GM19043 (cell line): ENCODE measurements at regions not wholly inside any gene's neighbourhood (a gene's known extent, or its start where the extent isn't known, plus 50 kb on each side); places are given as distances from the start of the nearest gene placed in this dataset.

ENCODE experiments used
- ATAC-seq: cut with Tn5 transposase; IDR thresholded peaks from one replicate; pipeline ENCODE4 v1.9.1; 2021; ENCODE audit warnings: low read depth; ENCODE audit not compliant: unreplicated experiment

DNA sequence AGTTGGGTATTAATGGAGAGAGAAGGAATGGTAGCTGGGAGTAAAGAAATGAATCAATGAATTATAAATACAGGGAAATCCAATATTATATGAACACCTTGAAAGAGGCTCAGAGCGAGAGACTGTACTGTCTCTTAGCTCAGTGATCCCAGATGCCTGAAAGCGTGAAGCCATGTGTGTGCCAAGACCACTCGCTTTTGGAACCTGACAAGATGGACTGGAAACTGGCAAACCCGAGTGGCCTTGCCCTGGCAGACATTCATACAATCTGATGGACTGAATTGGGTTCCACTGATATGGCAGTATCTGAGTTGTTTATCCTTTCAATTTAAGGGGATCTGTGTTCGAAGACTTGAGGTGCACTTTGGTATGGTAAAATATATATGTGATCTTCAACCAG is 170.3 kb downstream of the ERCC6L2 start:
- ATAC-seq, result no peak

DNA sequence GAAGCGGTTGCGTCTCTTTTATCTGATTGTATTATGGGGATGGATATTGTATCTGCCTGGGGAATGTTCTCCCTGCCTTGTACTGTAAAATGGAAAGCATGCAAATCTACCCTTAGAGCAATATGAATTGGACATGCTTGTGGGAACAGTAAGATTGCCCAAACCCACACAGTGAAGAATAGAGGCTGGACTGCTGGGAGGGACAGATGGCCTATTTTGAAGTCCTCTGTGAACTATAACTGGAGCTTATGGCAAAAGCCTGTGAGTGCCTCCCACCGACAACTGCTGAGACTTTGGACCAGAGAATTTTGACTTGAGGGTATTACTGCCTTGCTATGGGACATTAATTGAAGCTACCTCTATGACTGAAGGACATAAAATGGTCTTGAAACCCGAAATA is 168.9 kb downstream of the ERCC6L2 start:
- ATAC-seq, result no peak

DNA sequence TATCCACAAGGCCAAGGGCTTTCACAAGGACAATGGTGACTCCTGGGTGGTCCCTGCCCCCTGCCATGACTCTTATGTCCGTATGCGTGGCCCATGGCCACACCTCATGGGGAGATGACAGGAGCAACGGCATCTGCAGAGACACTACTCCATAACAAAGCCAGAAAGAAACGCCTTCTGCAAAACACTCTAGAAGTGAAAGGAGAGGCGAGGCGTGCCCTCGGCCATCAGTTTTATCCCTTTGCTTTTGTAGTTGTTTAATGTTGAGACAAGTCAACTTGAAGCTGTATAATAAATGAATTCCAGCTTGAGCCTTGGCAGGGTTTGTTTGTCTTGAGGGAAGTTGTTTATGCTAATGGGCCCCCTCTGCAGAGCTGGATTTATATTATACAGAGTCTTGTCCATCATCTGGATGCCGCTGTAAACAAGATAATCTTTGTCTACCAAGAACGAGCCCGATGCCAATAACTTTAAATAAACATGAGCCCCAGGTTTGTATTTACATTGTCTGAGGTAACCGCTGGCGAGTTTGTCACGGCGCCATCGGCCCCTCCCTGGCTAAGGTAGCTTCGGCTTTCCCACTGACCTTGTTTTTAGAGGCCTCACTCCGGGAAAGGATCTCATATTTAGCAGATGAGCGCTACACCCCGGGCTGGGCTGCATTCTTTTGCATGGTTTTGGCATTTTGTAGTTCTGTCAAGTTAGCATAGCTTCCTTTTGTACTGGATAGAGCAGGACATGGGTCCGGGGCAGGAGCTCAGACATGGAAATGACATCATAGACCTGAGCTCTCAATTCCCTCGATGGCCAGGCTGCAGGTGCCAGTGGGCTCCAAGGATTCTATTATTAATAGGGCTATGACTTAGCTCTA is 165.3 kb downstream of the ERCC6L2 start:
- no peak for ATAC-seq

DNA sequence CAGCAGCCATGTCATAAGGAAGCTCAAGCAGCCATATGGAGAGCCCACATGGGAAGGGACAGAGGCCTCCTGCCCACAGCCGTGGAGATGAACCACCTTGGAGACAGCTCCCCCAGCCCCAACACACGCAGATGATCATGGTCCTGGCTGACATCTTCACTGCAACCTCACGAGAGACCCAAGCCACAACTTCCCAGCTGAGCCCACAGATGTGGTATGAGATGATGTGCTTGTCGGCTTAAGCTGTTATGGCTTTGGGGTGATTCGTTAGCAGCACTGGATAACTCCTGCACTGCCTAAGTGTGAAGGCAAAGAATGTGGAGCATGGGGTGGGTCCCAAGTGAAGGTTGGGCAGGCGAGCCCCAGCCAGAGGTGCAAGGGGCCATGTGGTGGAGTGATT is 163.4 kb downstream of the ERCC6L2 start:
- ATAC-seq, result no peak

DNA sequence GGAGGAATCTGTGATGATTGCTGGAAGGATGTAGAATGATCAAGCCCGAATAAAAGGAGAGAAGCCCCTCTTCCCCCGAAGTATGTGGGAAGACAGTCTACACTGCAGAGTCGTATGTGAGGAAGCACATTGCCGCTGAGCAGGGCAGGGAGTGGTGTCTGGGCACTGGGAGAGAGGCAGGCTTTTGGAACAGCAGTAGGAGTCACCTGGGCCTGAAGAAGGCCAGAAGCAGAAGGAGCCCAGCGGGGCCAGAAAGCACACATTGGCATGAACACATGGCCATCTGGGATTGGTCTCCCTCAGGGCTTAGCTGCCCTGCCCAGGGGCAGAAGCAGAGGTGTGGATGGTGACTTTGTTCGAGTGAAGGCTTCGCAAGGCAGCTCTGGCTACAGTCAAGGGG is 162.8 kb downstream of the ERCC6L2 start:
- no peak for ATAC-seq

DNA sequence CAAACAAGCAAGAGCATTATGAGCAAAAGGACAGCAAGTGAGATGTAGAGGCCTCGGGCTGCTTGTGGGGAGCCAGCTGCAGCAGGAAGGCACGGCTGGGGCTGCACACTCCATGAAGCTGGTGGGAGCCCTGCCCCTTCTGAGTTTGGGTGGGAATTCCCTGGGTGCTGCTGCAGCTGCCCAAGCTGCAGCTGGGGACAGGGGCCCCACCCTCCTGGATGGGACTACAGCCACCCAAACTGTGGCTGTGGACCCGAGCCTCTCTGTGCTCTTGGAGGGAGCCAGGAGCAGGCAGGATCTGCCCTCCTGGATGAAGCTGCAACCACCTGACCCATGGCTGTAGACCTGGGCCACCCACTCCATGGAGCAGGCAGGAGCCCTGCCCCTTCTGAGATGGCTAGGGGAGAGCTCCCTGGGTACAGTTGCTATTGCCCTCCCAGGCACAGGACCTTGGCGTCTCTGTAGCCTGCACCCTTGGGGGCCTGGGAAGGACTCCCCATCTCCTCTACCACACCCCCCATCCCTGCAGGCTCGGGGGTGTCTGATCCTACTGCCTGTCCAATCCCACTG is 159.1 kb downstream of the ERCC6L2 start:
- ATAC-seq, result no peak

DNA sequence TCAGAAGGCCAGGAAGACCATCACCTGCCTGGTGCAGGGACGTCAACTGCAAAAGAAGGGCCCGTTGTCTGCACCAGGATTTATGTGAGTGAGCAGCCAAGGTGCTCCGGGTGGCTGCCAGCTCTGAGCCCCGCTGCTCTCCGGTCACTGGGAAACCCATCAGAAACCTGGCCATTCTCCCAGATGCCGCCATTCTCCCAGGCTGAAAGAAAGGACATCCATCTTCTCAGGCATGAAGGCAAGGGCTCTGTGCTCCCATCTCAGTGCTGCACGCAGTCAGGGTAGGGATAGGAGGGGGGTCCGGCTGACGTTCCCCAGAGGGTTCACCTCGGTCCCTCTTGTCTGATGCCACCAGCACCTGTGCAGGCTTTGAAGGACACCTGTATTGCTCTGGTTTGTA is 158.4 kb downstream of the ERCC6L2 start:
- ATAC-seq, result no peak

DNA sequence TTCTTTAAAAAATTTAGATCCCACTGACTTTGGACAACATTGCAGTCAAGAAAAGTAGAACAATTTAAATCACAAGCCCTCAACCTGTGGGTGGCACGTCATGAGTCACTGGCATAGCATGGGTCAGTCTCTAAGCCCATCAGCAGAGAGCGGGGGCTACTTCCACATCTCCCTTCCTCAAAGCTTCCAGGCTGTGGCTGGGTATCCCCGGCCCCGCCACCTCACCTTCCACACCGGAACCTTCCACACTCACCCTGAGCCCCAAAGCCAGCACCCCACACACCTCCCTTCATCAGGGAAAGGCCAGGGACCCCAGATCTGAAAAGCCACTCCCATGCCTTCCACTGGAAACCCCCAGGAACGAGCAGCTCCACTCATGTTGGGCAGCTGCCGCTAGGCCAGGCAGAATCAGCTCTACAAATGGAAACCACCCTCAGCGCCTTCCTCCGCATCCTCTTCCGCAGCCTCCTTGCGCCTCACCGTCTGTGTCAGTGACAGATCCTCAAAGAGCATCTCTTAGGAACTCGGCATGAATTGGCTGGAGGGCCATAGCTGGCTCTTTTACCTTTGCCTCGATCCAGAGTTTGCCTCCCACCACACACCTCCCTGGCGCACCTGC is 156.5 kb downstream of the ERCC6L2 start:
- no peak for ATAC-seq

DNA sequence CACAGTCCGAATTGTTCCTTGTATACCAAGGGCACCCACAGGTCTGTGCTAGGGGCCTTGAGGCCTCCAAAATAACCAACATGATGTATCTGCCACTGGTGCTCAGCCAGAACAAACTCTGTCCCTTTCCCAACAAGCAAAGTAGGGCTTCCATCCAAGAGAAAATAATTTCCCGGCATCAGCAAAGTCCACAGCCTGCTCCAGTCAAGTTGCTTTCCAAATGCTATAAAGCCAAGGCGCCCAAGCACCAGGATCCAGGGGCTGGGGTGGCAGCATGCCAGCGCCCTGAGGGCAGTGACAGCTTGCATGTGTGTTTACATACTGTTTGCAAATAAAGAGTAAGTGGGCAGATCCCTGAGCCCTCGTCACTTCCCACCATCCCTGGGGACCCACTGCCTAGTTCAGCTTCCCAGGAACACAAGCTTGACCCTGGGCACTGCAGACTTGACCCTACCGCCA is 155.9 kb downstream of the ERCC6L2 start:
- no peak for ATAC-seq

DNA sequence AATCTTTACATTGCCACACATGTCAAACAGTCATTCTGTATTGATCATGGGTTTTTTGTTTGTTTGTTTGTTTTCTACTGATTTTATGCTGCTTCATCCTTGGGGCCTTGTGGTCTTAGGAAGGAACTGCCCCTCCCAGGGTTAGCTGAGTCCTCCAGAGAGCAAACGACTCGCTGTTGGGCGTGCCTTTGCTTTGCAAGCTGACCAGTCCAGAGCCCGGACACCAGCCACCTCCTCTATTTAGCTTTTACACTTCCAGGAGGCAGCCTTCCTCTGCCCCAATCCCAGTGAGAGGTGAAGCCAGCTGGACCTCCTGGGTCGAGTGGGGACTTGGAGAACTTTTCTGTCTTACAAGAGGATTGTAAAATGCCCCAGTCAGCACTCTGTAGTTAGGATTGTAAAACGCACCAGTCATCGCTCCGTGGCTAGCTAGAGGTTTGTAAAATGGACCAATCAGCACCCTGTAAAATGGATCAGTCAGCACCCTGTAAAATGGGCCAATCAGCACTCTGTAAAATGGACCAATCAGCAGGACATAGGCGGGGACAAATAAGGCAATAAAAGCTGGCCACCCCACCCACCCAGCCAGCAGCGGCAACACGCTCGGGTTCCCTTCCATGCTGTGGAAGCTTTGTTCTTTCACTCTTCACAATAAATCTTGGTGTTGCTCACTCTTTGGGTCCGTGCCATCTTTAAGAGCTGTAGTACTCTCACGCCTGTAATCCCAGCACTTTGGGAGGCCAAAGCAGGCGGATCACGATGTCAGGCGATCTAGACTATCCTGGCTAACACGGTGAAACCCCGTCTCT is 154.4 kb downstream of the ERCC6L2 start:
- ATAC-seq, result no peak

DNA sequence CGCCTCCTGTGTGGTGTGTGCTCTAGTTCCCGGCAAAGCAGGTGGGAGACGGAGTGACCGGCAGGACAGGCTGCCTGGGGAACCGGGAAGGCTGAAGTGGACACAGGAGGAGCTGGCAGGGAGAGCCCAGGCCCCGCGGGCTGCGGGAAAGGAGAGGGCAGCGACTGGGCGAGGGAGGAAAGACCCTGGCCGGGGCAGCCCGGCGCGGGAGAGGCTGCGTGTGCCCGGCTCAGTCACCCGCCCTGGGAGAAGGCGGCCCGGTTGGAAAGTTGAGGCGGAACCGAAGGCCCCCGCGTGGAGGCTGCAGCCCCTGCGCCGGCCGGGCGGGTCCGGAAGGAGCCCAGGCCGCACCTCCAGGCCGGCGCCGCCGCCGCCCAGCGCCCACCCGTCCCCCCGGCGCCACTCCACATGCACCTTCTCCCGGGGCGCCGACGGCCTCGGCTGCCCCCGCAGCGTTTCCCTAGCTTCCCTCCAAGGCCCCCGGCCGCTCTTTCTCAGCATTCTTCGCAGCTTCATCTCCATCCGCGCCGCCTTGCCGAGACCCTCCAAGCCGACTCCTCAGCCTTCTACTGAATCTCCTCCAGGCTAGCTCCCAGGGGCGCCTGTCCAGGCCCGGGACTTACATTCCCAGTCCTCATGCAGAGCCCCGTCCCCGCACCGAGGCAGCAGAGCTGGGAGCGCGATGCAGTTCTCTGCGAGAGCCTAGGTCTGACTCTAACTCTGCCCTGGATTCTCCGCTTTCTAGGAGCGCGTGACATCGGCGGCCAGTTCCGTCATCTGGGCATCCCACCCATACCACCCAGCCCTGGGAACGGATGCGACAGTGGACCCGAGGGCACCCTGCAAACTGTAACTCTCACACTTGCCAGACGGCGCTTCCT is 152.0 kb downstream of the ERCC6L2 start:
- no peak for ATAC-seq

DNA sequence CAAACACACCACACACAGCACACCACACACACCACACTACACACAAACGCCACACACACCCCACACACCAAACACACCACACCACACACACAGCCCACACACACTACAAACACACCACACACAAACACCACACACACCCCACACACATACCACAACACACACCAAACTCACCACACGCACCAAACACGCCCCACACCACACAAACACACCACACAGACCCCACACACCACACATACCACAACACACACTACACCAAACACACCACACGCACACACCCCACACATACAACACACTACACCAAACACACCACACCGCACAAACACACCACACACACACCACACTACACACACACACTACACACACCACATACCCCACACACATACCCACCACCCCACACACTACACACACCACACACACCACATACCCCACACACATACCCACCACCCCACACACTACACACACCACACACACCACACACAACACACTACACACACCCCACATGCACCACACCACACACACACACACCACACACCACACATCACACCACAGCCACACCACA is 151.2 kb downstream of the ERCC6L2 start:
- ATAC-seq, result no peak

DNA sequence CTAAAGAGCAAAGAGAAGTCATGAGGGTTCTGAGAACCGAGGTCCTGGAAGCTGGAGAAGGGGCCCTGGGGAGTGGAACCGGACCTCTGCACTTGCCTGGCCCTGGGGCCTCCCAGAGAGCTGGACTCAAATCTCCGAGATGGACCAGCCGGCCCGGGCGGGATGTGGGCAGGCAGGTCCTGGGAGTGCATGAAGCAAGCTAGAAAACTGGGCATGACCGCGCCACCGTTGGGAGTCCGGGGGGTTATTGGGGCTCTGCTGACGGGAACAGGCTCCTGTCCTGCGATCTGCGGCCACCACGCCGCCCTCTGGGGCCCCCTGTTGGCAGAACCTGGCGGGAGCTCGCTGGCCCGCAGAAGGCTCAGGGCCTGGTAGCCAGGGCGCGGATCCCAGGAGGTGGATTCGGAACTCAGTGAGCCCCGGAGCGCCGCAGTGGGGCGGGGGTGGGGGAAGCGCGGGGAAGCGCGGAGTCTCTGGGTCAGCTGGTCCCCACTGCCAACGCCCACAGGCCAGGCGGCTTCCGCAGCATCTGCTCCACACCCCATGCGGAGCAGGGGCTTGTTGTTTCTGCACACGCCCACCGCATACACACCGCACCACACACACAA is 150.6 kb downstream of the ERCC6L2 start:
- no peak for ATAC-seq

DNA sequence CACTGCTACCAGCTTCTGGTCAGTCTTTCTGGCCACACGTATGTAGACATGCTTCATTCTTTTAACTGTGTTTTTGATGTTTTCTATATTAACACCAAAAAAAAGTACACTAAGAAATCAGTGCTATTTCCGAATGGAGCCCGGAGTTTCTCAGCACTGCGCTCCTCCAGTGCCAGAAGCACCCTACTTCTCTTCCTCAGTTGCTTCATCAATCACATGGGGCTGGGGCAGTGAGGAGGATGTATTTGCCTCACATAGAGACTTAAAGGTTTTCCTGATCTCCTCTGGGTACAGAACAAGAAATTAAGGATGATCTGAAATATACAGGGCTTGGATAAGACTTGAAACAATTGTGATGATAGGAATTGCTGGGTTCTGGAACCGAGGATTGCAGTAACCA is 148.0 kb downstream of the ERCC6L2 start:
- no peak for ATAC-seq

DNA sequence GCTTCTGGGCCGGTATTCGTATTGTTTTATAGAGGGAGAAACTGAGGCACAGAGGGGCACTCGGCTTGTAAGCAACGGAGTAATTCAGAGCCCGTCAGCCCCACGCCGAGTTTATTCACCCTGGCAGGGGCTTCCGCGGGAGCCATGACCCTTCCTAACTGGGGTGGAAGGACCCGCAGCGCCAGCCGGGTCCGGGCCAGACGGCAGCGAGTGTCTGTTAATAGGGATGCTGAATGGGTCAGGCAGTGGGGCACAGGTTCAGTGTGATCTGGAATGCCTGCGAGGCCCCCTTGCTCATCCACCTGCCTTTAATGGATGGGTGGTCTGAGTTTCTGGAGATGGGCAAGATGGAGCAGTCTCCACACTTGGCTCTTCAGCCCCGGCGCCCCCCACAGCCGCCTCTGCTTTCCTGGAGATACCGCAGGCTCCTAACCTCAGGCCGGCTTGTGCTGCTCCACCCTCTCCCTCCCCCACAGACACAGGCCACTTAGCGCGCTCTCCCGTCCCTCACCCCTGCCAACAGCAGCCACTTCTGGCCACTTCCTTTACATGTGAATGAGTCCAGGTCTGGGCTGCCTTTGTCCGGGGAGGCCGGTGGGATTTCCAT is 147.1 kb downstream of the ERCC6L2 start:
- ATAC-seq, result no peak

DNA sequence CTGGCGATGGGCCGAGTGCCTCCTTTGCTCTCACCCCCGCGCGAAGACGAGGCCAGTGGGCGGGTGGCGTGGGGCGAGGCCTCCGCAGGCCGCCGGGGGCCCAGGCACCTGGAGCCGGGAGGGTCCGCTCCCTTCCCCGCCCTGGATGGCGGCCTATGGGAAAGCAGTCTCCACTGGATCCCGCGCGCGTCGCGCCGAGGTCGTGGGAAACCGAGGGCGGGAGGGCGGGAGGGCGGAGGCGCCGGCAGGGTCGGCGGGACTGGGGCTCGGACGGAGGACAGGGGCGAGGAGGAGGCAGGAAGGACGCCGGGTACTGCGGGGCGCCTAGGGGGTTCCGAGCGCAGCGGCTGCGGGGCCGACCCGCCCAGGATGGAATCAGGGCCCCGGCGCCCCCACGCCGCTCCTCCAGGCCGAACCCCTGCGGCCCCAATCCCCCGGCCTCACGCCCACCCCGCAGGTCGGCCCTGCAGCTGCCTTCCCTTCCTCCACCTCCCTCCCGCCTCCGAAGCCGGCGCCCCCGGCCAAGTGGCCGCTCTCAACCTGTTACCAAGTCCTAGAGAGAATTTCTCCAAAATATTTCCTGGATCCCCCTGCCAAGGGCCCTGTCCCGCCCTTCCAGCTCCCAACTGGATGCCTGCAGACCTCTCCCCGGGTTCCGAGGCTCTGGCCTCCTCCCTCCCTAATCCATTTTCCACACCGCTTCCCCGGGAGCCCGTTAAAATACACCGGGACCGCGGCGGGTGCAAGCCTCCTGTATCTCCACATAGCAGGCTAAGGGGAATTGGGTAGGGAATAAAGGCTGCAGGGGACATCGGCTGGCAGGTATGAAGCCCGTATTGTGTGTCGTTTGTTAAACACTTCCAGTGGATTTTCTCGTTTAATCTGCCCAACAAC is 146.3 kb downstream of the ERCC6L2 start:
- no peak for ATAC-seq

DNA sequence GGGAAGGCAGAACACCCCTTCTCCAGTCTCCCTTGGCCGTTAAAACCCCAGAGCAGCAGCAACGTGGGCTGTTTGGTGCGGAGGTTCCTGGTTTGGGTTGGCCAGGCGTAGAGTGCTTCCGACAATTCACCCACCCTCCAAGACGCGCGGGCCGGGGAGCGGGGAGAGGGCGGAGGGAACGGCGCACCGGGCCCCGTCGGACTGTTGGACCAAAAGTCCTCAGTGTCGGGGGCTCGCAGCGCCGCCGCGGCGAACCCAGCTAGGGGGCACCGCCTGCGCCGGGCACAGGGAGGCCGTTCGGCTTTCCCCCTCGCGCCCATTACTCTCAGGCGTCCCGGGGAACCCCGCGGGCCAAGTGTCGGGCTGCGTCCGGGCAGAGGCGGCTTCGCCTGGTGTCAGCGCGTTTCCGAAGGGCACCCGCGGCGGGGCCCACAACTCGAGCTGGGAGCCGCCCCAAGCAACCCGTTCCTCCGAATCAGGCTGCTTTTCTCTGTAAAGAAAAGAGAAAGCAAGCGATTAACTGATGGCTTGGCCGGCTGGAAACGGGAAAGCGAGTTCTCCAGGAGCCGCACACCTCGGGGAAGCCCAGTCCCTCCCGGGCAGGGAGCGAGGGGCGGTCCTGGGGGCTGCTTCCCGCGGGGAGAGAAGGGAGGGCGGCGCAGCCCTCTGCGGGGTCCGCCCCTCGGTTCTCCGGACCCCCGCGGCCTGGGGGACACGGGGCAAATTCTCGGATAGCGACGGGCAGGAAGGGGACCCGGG is 145.5 kb downstream of the ERCC6L2 start:
- ATAC-seq, result no peak
